Natural killer cell (primary cell): ENCODE measurements at regions not wholly inside any gene's neighbourhood (a gene's known extent, or its start where the extent isn't known, plus 50 kb on each side); places are given as distances from the start of the nearest gene placed in this dataset.
"Not testable (repeated sequence)": the region's sequence is repeated elsewhere in the genome, so short reads cannot be mapped to it uniquely, and the experiment has no call there.

Source experiments
- ATAC-seq, 3 donors: fragments of 150-1000 bp in 2 of 3; fragments of 200-7000 bp in 1 of 3; cut with Tn5 transposase; 1 replicate in 1 of 3; 2 replicates in 2 of 3; pipeline ENCODE4 v1.10.0; 2021; ENCODE audit warnings: mild to moderate bottlenecking in 2 of 3, moderate library complexity in 2 of 3
- DNase-seq, 2 donors: peaks; one replicate each; pipeline versions ENCODE4 v3.0.0 to v3.0.0-alpha.2; 2013 to 2021; ENCODE audit warnings: mixed read lengths in 1 of 2
- H3K27ac ChIP-seq: one replicate; pipeline ENCODE4 v1.5.1; 2013; ENCODE audit warnings: mild to moderate bottlenecking, low read length
- H3K27me3 ChIP-seq: one replicate; pipeline ENCODE4 v1.6.1; 2013; ENCODE audit warnings: low read length; ENCODE audit not compliant: control insufficient read depth, insufficient read depth
- H3K36me3 ChIP-seq: one replicate; pipeline ENCODE4 v1.6.1; 2013; ENCODE audit warnings: low read length; ENCODE audit not compliant: control insufficient read depth, insufficient read depth
- H3K4me1 ChIP-seq: one replicate; pipeline ENCODE4 v1.6.1; 2013; ENCODE audit warnings: low read length; ENCODE audit not compliant: control insufficient read depth, insufficient read depth
- H3K4me3 ChIP-seq: one replicate; pipeline ENCODE4 v1.5.1; 2013; ENCODE audit warnings: low read length
- H3K9me3 ChIP-seq: one replicate; pipeline ENCODE4 v1.6.1; 2013; ENCODE audit warnings: low read length; ENCODE audit not compliant: control insufficient read depth, insufficient read depth
- H3K27ac Mint-ChIP-seq, 2 donors: one replicate each; pipeline ENCODE4 v1.8.0; 2022; ENCODE audit warnings: mild to moderate bottlenecking in 2 of 2, mixed read lengths in 2 of 2, moderate library complexity in 1 of 2
- H3K27me3 Mint-ChIP-seq, 2 donors: one replicate each; pipeline ENCODE4 v1.8.0; 2022; ENCODE audit warnings: low read depth in 2 of 2, mixed read lengths in 2 of 2
- H3K36me3 Mint-ChIP-seq: one replicate; pipeline ENCODE4 v1.8.0; 2022; ENCODE audit warnings: mixed read lengths
- H3K4me1 Mint-ChIP-seq, 2 donors: one replicate each; pipeline ENCODE4 v1.8.0; 2022; ENCODE audit warnings: mixed read lengths in 2 of 2
- H3K4me3 Mint-ChIP-seq: one replicate; pipeline ENCODE4 v1.8.0; 2022; ENCODE audit warnings: mild to moderate bottlenecking, moderate library complexity, mixed read lengths
- H3K9me3 Mint-ChIP-seq, 2 donors: one replicate each; pipeline ENCODE4 v1.8.0; 2022; ENCODE audit warnings: mixed read lengths in 2 of 2
- WGBS: methylation state at CpG from one replicate; pipeline ENCODE4 v1.1.7; 2013; ENCODE audit warnings: missing lambda C conversion rate; ENCODE audit not compliant: insufficient coverage; 5-methylcytosine and 5-hydroxymethylcytosine counted together
- intact Hi-C: fragments of 100-400 bp; cut with micrococcal nuclease; formaldehyde crosslinking; loops from one replicate; pipeline ENCODE4 v1.14.2; 2022

DNA sequence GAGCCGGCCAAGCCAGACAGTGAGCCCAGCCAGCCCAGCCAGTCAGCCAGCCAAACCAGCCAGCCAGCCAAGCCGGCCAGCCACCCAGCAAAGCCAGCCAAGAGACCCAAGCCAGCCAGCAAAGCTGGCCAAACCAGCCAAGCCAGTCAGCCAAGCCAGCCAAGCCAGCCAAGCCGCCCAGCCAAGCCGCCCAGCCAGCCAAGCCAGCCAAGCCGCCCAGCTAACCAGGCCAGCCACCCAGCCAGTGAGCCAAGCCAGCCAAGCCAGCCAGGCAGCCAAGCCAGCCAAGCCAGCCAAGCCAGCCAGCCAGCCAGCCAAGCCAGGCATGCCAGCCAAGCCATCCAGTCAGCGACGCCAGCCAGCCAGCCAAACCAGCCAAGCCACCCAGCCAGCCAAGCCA is 1596.9 kb downstream of the RPIA start:
- H3K27ac ChIP-seq, H3K36me3 ChIP-seq, H3K36me3 Mint-ChIP-seq, intact Hi-C loops, H3K4me1 Mint-ChIP-seq, ATAC-seq, H3K27me3 Mint-ChIP-seq, H3K27ac Mint-ChIP-seq, H3K4me1 ChIP-seq, H3K9me3 ChIP-seq, DNase-seq, H3K4me3 ChIP-seq, H3K4me3 Mint-ChIP-seq, H3K27me3 ChIP-seq, H3K9me3 Mint-ChIP-seq: not testable (repeated sequence)
- 93% methylated on average over 5 of the region's 7 CpGs for WGBS

DNA sequence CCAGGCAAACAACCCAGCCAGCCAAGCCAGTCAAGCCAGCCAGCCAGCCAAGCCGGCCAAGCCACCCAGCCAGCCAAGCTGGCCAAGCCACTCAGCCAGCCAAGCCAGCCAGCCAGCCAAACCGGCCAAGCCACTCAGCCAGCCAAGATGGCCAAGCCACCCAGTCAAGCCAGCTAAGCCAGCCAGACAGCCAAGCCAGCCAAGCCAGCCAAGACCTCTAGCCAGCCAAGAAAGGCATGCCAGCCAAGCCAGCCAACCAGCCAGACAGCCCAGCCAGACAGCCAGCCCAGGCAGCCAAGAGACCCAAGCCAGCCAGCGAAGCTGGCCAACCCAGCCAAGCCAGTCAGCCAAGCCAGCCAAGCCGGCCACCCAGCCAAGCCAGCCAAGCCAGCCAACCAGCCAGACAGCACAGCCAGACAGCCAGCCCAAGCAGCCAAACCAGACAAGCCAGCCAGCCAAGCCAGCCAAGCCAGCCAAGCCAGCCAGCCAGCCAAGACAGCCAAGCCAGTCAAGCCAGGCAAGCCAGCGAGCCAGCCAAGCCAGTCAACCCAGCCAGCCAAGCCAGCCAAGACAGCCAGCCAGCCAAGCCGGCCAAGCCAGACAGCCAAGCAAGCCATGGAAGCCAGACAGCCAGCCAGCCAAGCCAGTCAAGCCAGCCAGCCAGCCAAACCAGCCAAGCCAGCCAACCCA is 1598.0 kb downstream of the RPIA start:
- H3K4me3 Mint-ChIP-seq, H3K27ac ChIP-seq, H3K27ac Mint-ChIP-seq, ATAC-seq, H3K4me3 ChIP-seq, intact Hi-C loops, H3K27me3 ChIP-seq, H3K36me3 ChIP-seq, DNase-seq, H3K27me3 Mint-ChIP-seq, H3K9me3 Mint-ChIP-seq, H3K4me1 ChIP-seq, H3K4me1 Mint-ChIP-seq, H3K36me3 Mint-ChIP-seq, H3K9me3 ChIP-seq: not testable (repeated sequence)
- 84% methylated on average over 3 of the region's 6 CpGs for WGBS

- H3K9me3 Mint-ChIP-seq, DNase-seq, H3K27me3 Mint-ChIP-seq, H3K27ac ChIP-seq, H3K4me3 Mint-ChIP-seq, ATAC-seq, H3K36me3 Mint-ChIP-seq, intact Hi-C loops, H3K4me3 ChIP-seq, H3K9me3 ChIP-seq, H3K27ac Mint-ChIP-seq, H3K4me1 Mint-ChIP-seq, H3K36me3 ChIP-seq, H3K27me3 ChIP-seq, H3K4me1 ChIP-seq: not testable (repeated sequence)
- 80% methylated on average over 5 of the region's 5 CpGs for WGBS
Observed at GRCh38 chr2:90290701-90291100, 1599.2 kb downstream of the RPIA start.

DNA sequence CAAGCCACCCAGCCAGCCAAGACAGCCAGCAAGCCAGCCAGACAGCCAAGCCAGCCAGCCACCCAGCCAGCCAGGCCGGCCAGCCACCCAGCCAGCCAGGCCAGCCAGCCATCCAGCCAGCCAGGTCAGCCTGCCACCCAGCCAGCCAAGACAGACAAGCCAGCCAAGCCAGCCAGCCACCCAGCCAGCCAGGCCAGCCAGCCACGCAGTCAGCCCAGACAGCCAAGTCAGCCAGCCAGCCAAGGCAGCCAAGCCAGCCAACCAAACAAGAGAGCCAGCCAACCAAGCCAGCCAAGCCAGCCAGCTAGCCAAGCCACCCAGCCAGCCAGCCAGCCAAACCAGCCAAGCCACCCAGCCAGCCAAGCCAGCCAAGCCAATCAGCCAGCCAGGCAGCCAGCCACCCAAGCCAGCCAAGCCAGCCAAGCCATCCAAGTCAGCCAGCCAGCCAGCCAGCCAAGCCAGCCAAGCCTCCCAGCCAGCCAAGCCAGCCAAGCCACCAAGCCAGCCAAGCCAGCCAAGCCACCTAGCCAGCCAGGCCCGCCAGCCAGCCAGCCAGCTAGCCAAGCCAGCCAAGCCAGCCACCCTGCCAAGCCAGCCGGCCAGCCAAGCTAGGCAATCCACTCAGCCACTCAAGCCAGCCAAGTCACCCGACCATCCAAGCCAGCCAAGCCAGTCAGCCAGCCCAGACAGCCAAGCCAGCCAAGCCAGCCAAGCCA is 1599.9 kb downstream of the RPIA start:
- intact Hi-C loops, H3K27me3 Mint-ChIP-seq, H3K4me1 Mint-ChIP-seq, H3K4me1 ChIP-seq, H3K27me3 ChIP-seq, H3K9me3 ChIP-seq, H3K9me3 Mint-ChIP-seq, H3K36me3 Mint-ChIP-seq, H3K4me3 Mint-ChIP-seq, H3K27ac Mint-ChIP-seq, H3K4me3 ChIP-seq, ATAC-seq, H3K36me3 ChIP-seq, H3K27ac ChIP-seq: not testable (repeated sequence)
- DNase-seq = peak; percentile 1 to 39
- 47% methylated on average over 4 of the region's 5 CpGs for WGBS

GRCh38 chr2:90291934-90292333 is 1600.5 kb downstream of the RPIA start:
- not testable (repeated sequence) for H3K4me1 Mint-ChIP-seq, ATAC-seq

GRCh38 chr2:90292451-90292850 is 1601.0 kb downstream of the RPIA start:
- H3K27me3 ChIP-seq, H3K27ac Mint-ChIP-seq, H3K36me3 ChIP-seq, H3K27me3 Mint-ChIP-seq, H3K27ac ChIP-seq, H3K36me3 Mint-ChIP-seq, intact Hi-C loops, DNase-seq, H3K4me1 Mint-ChIP-seq, H3K4me3 ChIP-seq, ATAC-seq, H3K4me3 Mint-ChIP-seq, H3K4me1 ChIP-seq, H3K9me3 Mint-ChIP-seq, H3K9me3 ChIP-seq: not testable (repeated sequence)
- WGBS = 93% methylated on average over 4 of the region's 4 CpGs

More at GRCh38 chr2:90291934-90292333, 1600.5 kb downstream of the RPIA start:
- H3K36me3 ChIP-seq, DNase-seq, H3K9me3 Mint-ChIP-seq, intact Hi-C loops, H3K4me3 ChIP-seq, H3K4me1 ChIP-seq, H3K4me3 Mint-ChIP-seq, H3K27ac Mint-ChIP-seq, H3K27me3 Mint-ChIP-seq, H3K27me3 ChIP-seq, H3K36me3 Mint-ChIP-seq, H3K9me3 ChIP-seq, H3K27ac ChIP-seq: not testable (repeated sequence)
- 100% methylated on average over 1 of the region's 1 CpG for WGBS

DNA sequence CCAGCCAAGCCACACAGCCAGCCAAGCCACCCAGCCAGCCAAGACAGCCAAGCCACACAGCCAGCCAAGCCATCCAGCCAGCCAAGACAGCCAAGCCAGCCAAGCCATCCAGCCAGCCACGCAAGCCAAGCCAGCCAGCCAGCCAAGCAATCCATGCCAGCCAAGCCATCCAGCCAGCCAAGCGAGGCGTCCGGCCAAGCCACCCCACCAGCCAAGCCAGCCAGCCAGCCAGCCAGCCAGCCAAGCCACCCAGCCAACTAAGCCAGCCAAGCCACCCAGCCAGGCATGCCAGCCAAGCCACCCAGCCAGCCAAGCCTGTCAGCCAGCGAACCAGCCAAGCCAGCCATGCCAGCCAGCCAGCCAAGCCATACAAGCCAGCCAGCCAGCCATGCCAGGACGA is 1601.8 kb downstream of the RPIA start:
- H3K36me3 ChIP-seq, H3K9me3 ChIP-seq, H3K27ac Mint-ChIP-seq, DNase-seq, H3K9me3 Mint-ChIP-seq, H3K27me3 ChIP-seq, intact Hi-C loops, H3K4me3 Mint-ChIP-seq, H3K36me3 Mint-ChIP-seq, H3K27ac ChIP-seq, H3K27me3 Mint-ChIP-seq, ATAC-seq, H3K4me1 ChIP-seq, H3K4me3 ChIP-seq, H3K4me1 Mint-ChIP-seq: not testable (repeated sequence)
- WGBS = 92% methylated on average over 4 of the region's 6 CpGs

GRCh38 chr2:90293806-90294205 is 1602.3 kb downstream of the RPIA start:
- H3K27me3 ChIP-seq, DNase-seq, H3K4me3 Mint-ChIP-seq, H3K4me3 ChIP-seq, ATAC-seq, H3K36me3 Mint-ChIP-seq, intact Hi-C loops, H3K27me3 Mint-ChIP-seq, H3K4me1 ChIP-seq, H3K4me1 Mint-ChIP-seq, H3K9me3 ChIP-seq, H3K27ac Mint-ChIP-seq, H3K9me3 Mint-ChIP-seq, H3K27ac ChIP-seq, H3K36me3 ChIP-seq: not testable (repeated sequence)
- 90% methylated on average over 4 of the region's 9 CpGs for WGBS
